ENCODE measurements at regions not wholly inside any gene's neighbourhood (a gene's known extent, or its start where the extent isn't known, plus 50 kb on each side); places are given as distances from the start of the nearest gene placed in this dataset.

DNA sequence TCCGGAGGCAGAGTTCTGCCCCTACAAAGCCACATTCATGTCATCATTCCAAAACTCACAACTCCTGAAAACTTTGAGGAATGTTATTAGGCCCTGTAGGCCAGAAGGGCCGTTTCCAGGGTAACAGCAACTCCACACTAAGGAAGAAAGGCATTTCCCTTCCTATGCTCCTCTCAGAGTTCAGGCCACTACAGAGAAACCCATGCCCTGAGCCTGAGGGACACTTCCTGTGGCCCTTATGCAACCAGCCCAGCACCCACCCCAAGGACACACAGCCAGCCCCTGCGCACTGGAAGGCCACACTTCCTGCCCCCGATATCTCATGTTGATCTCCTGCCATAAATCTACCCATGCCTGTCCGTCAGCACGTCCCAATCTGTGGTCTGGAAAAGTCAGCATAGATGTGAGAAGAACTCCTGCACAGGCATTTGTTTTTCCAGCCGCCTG lies 289.3 kb downstream of the BCOR start:
- H3K4me2 ChIP-seq (ENCODE audit: low read depth, low read length, poor library complexity, severe bottlenecking) = no peak overlapping the region
- H4K20me1 ChIP-seq (ENCODE audit: low read depth, low read length) = no peaks in the 10 kb centered on the region
- H3K9me3 ChIP-seq (ENCODE audit: insufficient read depth, low read length) = no peaks in the 10 kb centered on the region
- H3K4me3 ChIP-seq (ENCODE audit: insufficient read depth, low read length, poor library complexity, severe bottlenecking) = no peak overlapping the region
- H3K9me2 ChIP-seq (replicated peaks; ENCODE audit: insufficient read depth, low read length) = no peaks in the 10 kb centered on the region
- no peaks in the 10 kb centered on the region for H3K27me3 ChIP-seq (ENCODE audit: low read length)
- H2AFZ ChIP-seq (ENCODE audit: low read depth, low read length, severe bottlenecking) = no peak overlapping the region
- no peaks in the 10 kb centered on the region for H3F3A ChIP-seq (ENCODE audit: insufficient read depth)
- TF ChIP-seq EZH2phosphoT487 (conservative IDR thresholded peaks at IDR 0.05; ENCODE audit: low read length) = no peak
- TF ChIP-seq, protein P1, sequence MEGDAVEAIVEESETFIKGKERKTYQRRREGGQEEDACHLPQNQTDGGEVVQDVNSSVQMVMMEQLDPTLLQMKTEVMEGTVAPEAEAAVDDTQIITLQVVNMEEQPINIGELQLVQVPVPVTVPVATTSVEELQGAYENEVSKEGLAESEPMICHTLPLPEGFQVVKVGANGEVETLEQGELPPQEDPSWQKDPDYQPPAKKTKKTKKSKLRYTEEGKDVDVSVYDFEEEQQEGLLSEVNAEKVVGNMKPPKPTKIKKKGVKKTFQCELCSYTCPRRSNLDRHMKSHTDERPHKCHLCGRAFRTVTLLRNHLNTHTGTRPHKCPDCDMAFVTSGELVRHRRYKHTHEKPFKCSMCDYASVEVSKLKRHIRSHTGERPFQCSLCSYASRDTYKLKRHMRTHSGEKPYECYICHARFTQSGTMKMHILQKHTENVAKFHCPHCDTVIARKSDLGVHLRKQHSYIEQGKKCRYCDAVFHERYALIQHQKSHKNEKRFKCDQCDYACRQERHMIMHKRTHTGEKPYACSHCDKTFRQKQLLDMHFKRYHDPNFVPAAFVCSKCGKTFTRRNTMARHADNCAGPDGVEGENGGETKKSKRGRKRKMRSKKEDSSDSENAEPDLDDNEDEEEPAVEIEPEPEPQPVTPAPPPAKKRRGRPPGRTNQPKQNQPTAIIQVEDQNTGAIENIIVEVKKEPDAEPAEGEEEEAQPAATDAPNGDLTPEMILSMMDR (IDR thresholded peaks at IDR 0.05; ENCODE audit: insufficient read depth, low read length, poor library complexity, severe bottlenecking) = no peak
- H3K36me3 ChIP-seq (ENCODE audit: low read length) = no peaks in the 10 kb centered on the region
- no peak overlapping the region for H3K9ac ChIP-seq (ENCODE audit: low read length)
- H3K79me2 ChIP-seq (ENCODE audit: insufficient read depth, low read length) = no peaks in the 10 kb centered on the region
- H3K27ac ChIP-seq (ENCODE audit: low read depth, low read length) = no peak overlapping the region

DNA sequence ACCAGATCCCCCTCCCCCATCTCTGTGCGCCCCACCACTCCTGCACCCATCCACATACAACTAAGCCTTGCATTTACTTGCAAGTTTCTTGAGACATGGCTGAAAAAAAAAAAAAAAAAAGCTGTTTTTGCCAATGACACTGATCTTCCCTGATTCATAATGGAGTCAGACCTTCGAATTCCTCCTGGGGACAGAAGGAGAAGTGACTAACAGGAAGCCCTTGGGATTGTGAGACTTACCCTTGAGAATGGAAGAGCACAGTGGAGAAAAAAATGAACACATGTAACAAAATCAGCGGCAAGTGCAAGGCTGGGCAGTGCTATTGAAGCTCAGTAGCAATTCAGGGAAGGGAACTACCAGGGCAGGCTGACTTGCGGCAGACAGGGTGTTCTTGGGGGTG lies 288.4 kb downstream of the BCOR start:
- no peak overlapping the region for H3K4me3 ChIP-seq (ENCODE audit: insufficient read depth, low read length, poor library complexity, severe bottlenecking)
- H3K36me3 ChIP-seq (ENCODE audit: low read length) = no peaks in the 10 kb centered on the region
- no peak for TF ChIP-seq EZH2phosphoT487 (conservative IDR thresholded peaks at IDR 0.05; ENCODE audit: low read length)
- TF ChIP-seq, protein P1 (IDR thresholded peaks at IDR 0.05; ENCODE audit: insufficient read depth, low read length, poor library complexity, severe bottlenecking) = no peak
- H3K27ac ChIP-seq (ENCODE audit: low read depth, low read length) = no peak overlapping the region
- no peak overlapping the region for H3K9ac ChIP-seq (ENCODE audit: low read length)
- no peaks in the 10 kb centered on the region for H3K9me2 ChIP-seq (replicated peaks; ENCODE audit: insufficient read depth, low read length)
- no peaks in the 10 kb centered on the region for H3F3A ChIP-seq (ENCODE audit: insufficient read depth)
- H3K9me3 ChIP-seq (ENCODE audit: insufficient read depth, low read length) = no peaks in the 10 kb centered on the region
- H3K79me2 ChIP-seq (ENCODE audit: insufficient read depth, low read length) = no peaks in the 10 kb centered on the region
- H2AFZ ChIP-seq (ENCODE audit: low read depth, low read length, severe bottlenecking) = no peak overlapping the region
- no peaks in the 10 kb centered on the region for H3K27me3 ChIP-seq (ENCODE audit: low read length)
- no peaks in the 10 kb centered on the region for H4K20me1 ChIP-seq (ENCODE audit: low read depth, low read length)
- no peak overlapping the region for H3K4me2 ChIP-seq (ENCODE audit: low read depth, low read length, poor library complexity, severe bottlenecking)

DNA sequence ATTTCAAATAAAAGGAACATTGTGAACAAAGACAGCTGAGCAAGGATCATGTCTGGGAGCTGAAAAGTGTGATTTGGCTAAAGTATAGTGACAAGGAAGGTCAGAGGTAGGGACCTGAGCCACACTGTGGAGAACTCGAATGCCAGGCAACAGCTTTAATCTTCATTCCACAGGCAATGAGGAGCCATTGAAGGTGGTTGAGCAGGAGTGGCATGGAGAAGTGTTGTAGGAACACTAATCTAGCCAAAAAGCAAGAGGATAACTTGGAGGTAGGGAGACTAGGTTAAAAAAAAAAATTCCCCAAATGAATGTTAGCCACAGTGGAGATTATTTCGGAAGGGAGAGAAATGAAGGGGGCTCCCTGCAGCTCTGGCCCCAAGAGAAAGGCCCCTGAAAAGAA lies 286.9 kb downstream of the BCOR start:
- no peak for TF ChIP-seq EZH2phosphoT487 (conservative IDR thresholded peaks at IDR 0.05; ENCODE audit: low read length)
- Histone ChIP-seq H2AFZ (ENCODE audit: low read depth, low read length, severe bottlenecking) (no peak overlapping the region), H3K27me3 (ENCODE audit: low read length) (no peaks in the 10 kb centered on the region), H3K9ac (ENCODE audit: low read length) (no peak overlapping the region), H3K79me2 (ENCODE audit: insufficient read depth, low read length) (no peaks in the 10 kb centered on the region), H3K27ac (ENCODE audit: low read depth, low read length) (no peak overlapping the region), H3K4me3 (ENCODE audit: insufficient read depth, low read length, poor library complexity, severe bottlenecking) (no peak overlapping the region), H3F3A (ENCODE audit: insufficient read depth) (no peaks in the 10 kb centered on the region), H3K9me3 (ENCODE audit: insufficient read depth, low read length) (no peaks in the 10 kb centered on the region), H3K9me2 (replicated peaks; ENCODE audit: insufficient read depth, low read length) (no peaks in the 10 kb centered on the region), H3K4me2 (ENCODE audit: low read depth, low read length, poor library complexity, severe bottlenecking) (no peak overlapping the region), H4K20me1 (ENCODE audit: low read depth, low read length) (no peaks in the 10 kb centered on the region), H3K36me3 (ENCODE audit: low read length) (no peaks in the 10 kb centered on the region)

DNA sequence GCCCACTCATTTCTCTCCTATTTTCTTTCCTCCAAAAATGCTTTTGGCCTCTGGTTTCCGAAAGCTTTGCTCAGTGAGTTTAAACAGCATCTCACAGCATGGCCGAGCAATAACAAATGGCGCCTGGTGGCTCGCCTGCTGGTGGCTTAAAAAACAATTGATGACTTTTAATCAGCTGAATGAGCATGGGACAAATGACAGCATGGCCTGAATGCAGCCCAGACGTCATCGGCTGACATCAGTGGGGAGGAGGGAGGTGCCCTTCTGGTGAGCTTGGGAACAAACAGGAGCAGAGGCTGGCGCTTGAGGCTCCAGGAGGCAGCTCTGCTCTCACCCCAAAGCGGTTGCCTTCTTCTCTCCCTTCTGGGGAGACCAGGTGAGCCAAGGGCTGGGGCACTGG lies 286.4 kb downstream of the BCOR start:
- H2AFZ ChIP-seq (ENCODE audit: low read depth, low read length, severe bottlenecking) = no peak overlapping the region
- no peak overlapping the region for H3K4me3 ChIP-seq (ENCODE audit: insufficient read depth, low read length, poor library complexity, severe bottlenecking)
- H3K9ac ChIP-seq (ENCODE audit: low read length) = no peak overlapping the region
- H4K20me1 ChIP-seq (ENCODE audit: low read depth, low read length) = no peaks in the 10 kb centered on the region
- no peaks in the 10 kb centered on the region for H3K79me2 ChIP-seq (ENCODE audit: insufficient read depth, low read length)
- H3K36me3 ChIP-seq (ENCODE audit: low read length) = no peaks in the 10 kb centered on the region
- H3F3A ChIP-seq (ENCODE audit: insufficient read depth) = no peaks in the 10 kb centered on the region
- TF ChIP-seq EZH2phosphoT487 (conservative IDR thresholded peaks at IDR 0.05; ENCODE audit: low read length) = no peak
- TF ChIP-seq, protein P1 (IDR thresholded peaks at IDR 0.05; ENCODE audit: insufficient read depth, low read length, poor library complexity, severe bottlenecking) = no peak
- no peaks in the 10 kb centered on the region for H3K27me3 ChIP-seq (ENCODE audit: low read length)
- no peaks in the 10 kb centered on the region for H3K9me2 ChIP-seq (replicated peaks; ENCODE audit: insufficient read depth, low read length)
- H3K27ac ChIP-seq (ENCODE audit: low read depth, low read length) = no peak overlapping the region
- no peaks in the 10 kb centered on the region for H3K9me3 ChIP-seq (ENCODE audit: insufficient read depth, low read length)
- no peak overlapping the region for H3K4me2 ChIP-seq (ENCODE audit: low read depth, low read length, poor library complexity, severe bottlenecking)
